ENCODE measurements at regions not wholly inside any gene's neighbourhood (a gene's known extent, or its start where the extent isn't known, plus 50 kb on each side); places are given as distances from the start of the nearest gene placed in this dataset.

DNA sequence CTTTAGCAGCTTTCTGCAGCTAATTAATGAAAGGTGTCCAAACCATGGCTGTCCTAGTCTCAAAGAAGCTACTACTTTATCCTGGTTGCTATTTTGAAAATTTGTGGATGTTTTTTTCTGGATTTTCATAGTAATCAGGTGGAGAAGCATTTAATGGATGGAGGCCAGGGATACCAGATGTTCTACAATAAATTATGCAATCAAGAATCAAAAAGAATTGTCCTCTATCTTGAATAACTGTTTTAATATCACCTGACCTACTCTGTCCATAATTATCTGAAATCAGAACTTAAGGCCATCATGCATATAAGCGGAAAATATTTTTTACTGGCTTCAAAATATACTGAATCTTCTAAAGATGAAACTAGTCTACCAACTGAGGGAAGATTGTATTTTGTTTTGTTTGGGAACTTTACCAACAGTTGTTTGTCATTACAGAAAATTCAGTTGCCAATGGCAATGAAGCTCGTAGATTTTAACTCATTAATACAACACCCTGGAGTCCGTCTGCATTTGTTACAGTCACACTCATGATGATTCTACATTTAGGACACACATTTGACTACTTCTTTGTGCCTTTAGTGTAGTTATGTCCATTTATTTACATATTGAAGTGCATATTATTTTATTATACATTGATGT, 762.3 kb upstream of the GRM7 start:
- Histone ChIP-seq H3K4me3 (ENCODE audit: insufficient read depth, low read depth, low read length) (no peak overlapping the region), H3K9me3 (ENCODE audit: insufficient read depth, low read depth, low read length) (no peaks in the 10 kb centered on the region), H3K4me1 (ENCODE audit: insufficient read depth, low read length) (no peaks in the 10 kb centered on the region), H3K27me3 (ENCODE audit: insufficient read depth, low read length) (no peaks in the 10 kb centered on the region), H3K9ac (ENCODE audit: low read length) (no peak overlapping the region), H2AFZ (ENCODE audit: low read depth, low read length) (no peak overlapping the region), H3K36me3 (ENCODE audit: insufficient read depth, low read length) (no peaks in the 10 kb centered on the region), H3K27ac (ENCODE audit: low read depth, low read length) (no peak overlapping the region), H4K20me1 (ENCODE audit: insufficient read depth, low read length) (no peaks in the 10 kb centered on the region), H3K4me2 (ENCODE audit: low read length) (no peak overlapping the region), H3K79me2 (ENCODE audit: insufficient read depth, low read length) (no peaks in the 10 kb centered on the region)
- Mint-ChIP-seq H3K36me3 (ENCODE audit: low read depth, unreplicated experiment) (no peaks in the 10 kb centered on the region), H3K4me1 (ENCODE audit: low read depth, unreplicated experiment) (peaks cover 2% of the 10 kb centered on the region), H3K27ac (ENCODE audit: unreplicated experiment) (no peak overlapping the region), H3K9me3 (ENCODE audit: unreplicated experiment) (no peaks in the 10 kb centered on the region), H3K4me3 (ENCODE audit: unreplicated experiment) (no peak overlapping the region), H3K27me3 (ENCODE audit: low read depth, unreplicated experiment) (peaks cover 1% of the 10 kb centered on the region)
- no peak for TF ChIP-seq EZH2 (IDR thresholded peaks at IDR 0.05; ENCODE audit: insufficient read depth, low read length)
- TF ChIP-seq, protein P1, sequence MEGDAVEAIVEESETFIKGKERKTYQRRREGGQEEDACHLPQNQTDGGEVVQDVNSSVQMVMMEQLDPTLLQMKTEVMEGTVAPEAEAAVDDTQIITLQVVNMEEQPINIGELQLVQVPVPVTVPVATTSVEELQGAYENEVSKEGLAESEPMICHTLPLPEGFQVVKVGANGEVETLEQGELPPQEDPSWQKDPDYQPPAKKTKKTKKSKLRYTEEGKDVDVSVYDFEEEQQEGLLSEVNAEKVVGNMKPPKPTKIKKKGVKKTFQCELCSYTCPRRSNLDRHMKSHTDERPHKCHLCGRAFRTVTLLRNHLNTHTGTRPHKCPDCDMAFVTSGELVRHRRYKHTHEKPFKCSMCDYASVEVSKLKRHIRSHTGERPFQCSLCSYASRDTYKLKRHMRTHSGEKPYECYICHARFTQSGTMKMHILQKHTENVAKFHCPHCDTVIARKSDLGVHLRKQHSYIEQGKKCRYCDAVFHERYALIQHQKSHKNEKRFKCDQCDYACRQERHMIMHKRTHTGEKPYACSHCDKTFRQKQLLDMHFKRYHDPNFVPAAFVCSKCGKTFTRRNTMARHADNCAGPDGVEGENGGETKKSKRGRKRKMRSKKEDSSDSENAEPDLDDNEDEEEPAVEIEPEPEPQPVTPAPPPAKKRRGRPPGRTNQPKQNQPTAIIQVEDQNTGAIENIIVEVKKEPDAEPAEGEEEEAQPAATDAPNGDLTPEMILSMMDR (IDR thresholded peaks at IDR 0.05; ENCODE audit: insufficient read depth, low read depth, low read length): no peak
- no peak for FAIRE-seq
- no peak for DNase-seq (ENCODE audit: low read depth)

- H2AFZ ChIP-seq (ENCODE audit: low read depth, low read length): no peak overlapping the region
- no peak for TF ChIP-seq EZH2 (IDR thresholded peaks at IDR 0.05; ENCODE audit: insufficient read depth, low read length)
- TF ChIP-seq, protein P1 (IDR thresholded peaks at IDR 0.05; ENCODE audit: insufficient read depth, low read depth, low read length): no peak
- H3K4me3 ChIP-seq (ENCODE audit: insufficient read depth, low read depth, low read length): no peak overlapping the region
- H3K27ac ChIP-seq (ENCODE audit: low read depth, low read length): no peak overlapping the region
- no peaks in the 10 kb centered on the region for H3K4me1 ChIP-seq (ENCODE audit: insufficient read depth, low read length)
- H4K20me1 ChIP-seq (ENCODE audit: insufficient read depth, low read length): no peaks in the 10 kb centered on the region
- no peak overlapping the region for H3K9ac ChIP-seq (ENCODE audit: low read length)
- no peaks in the 10 kb centered on the region for H3K9me3 ChIP-seq (ENCODE audit: insufficient read depth, low read depth, low read length)
- no peaks in the 10 kb centered on the region for H3K27me3 ChIP-seq (ENCODE audit: insufficient read depth, low read length)
- H3K79me2 ChIP-seq (ENCODE audit: insufficient read depth, low read length): no peaks in the 10 kb centered on the region
- H3K9me3 Mint-ChIP-seq (ENCODE audit: unreplicated experiment): peaks cover under 1% of the 10 kb centered on the region
- FAIRE-seq (no peak), DNase-seq (ENCODE audit: low read depth) (no peak)
- no peak overlapping the region for H3K4me3 Mint-ChIP-seq (ENCODE audit: unreplicated experiment)
- no peaks in the 10 kb centered on the region for H3K36me3 ChIP-seq (ENCODE audit: insufficient read depth, low read length)
- no peak overlapping the region for H3K4me2 ChIP-seq (ENCODE audit: low read length)
- H3K36me3 Mint-ChIP-seq (ENCODE audit: low read depth, unreplicated experiment): no peaks in the 10 kb centered on the region
- H3K27ac Mint-ChIP-seq (ENCODE audit: unreplicated experiment): no peak overlapping the region
- H3K4me1 Mint-ChIP-seq (ENCODE audit: low read depth, unreplicated experiment): peaks cover 2% of the 10 kb centered on the region
- no peaks in the 10 kb centered on the region for H3K27me3 Mint-ChIP-seq (ENCODE audit: low read depth, unreplicated experiment)
Measured at GRCh38 chr3:6099458-6100075, 761.3 kb upstream of the GRM7 start.

DNA sequence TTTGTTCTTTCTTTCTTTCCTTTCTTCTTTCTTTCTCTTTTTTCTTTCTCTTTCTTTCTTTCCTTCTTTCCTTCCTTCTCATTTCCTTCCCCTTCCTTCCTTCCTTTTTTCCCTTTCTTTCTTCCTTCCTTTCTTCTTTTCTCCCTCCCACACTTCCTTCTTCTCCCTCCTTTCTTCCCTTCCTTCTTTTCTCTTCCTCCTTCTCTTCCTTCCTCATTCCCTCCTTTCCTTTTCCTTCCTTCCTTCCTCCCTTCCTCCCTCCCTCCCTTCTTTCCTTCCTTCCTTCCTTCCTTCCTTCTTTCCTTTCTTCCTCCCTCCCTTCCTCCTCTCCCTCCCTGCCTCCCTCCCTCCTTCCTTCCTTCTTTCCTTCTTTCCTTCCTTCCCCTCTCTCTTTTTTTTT, 755.7 kb upstream of the GRM7 start:
- Mint-ChIP-seq H3K36me3 (ENCODE audit: low read depth, unreplicated experiment) (no peaks in the 10 kb centered on the region), H3K9me3 (ENCODE audit: unreplicated experiment) (peaks cover 3% of the 10 kb centered on the region), H3K4me1 (ENCODE audit: low read depth, unreplicated experiment) (no peaks in the 10 kb centered on the region), H3K27ac (ENCODE audit: unreplicated experiment) (no peak overlapping the region), H3K27me3 (ENCODE audit: low read depth, unreplicated experiment) (no peaks in the 10 kb centered on the region), H3K4me3 (ENCODE audit: unreplicated experiment) (no peak overlapping the region)
- DNase-seq (ENCODE audit: low read depth) (no peak), FAIRE-seq (no peak)
- H3K4me2 ChIP-seq (ENCODE audit: low read length): no peak overlapping the region
- H3K36me3 ChIP-seq (ENCODE audit: insufficient read depth, low read length): no peaks in the 10 kb centered on the region
- H4K20me1 ChIP-seq (ENCODE audit: insufficient read depth, low read length): no peaks in the 10 kb centered on the region
- H3K79me2 ChIP-seq (ENCODE audit: insufficient read depth, low read length): no peaks in the 10 kb centered on the region
- H3K4me1 ChIP-seq (ENCODE audit: insufficient read depth, low read length): no peaks in the 10 kb centered on the region
- no peak overlapping the region for H3K4me3 ChIP-seq (ENCODE audit: insufficient read depth, low read depth, low read length)
- no peak overlapping the region for H3K9ac ChIP-seq (ENCODE audit: low read length)
- no peaks in the 10 kb centered on the region for H3K9me3 ChIP-seq (ENCODE audit: insufficient read depth, low read depth, low read length)
- no peak overlapping the region for H2AFZ ChIP-seq (ENCODE audit: low read depth, low read length)
- no peak for TF ChIP-seq EZH2 (IDR thresholded peaks at IDR 0.05; ENCODE audit: insufficient read depth, low read length)
- TF ChIP-seq, protein P1 (IDR thresholded peaks at IDR 0.05; ENCODE audit: insufficient read depth, low read depth, low read length): no peak
- H3K27ac ChIP-seq (ENCODE audit: low read depth, low read length): no peak overlapping the region
- no peaks in the 10 kb centered on the region for H3K27me3 ChIP-seq (ENCODE audit: insufficient read depth, low read length)
